GM13977 (cell line): ENCODE measurements at regions not wholly inside any gene's neighbourhood (a gene's known extent, or its start where the extent isn't known, plus 50 kb on each side); places are given as distances from the start of the nearest gene placed in this dataset.

Source experiments
- DNase-seq: peaks from one replicate; pipeline ENCODE4 v3.0.0; 2012; ENCODE audit warnings: low spot score
- CTCF ChIP-seq: IDR thresholded peaks from 2 replicates; pipeline ENCODE4 v1.5.1; 2012; ENCODE audit warnings: mild to moderate bottlenecking, control low read depth; ENCODE audit not compliant: insufficient read depth; ENCODE audit errors: extremely low read depth, missing control alignments
- in situ Hi-C: fragments of 300-500 bp; cut with MboI; formaldehyde crosslinking; loops from one replicate; pipeline ENCODE4 v1.12.0; 2022; ENCODE audit warnings: low sequenced_read_pairs, low pct_unique_long_range_greater_than_20kb, mixed read lengths, inconsistent platforms; ENCODE audit not compliant: unreplicated experiment

DNA sequence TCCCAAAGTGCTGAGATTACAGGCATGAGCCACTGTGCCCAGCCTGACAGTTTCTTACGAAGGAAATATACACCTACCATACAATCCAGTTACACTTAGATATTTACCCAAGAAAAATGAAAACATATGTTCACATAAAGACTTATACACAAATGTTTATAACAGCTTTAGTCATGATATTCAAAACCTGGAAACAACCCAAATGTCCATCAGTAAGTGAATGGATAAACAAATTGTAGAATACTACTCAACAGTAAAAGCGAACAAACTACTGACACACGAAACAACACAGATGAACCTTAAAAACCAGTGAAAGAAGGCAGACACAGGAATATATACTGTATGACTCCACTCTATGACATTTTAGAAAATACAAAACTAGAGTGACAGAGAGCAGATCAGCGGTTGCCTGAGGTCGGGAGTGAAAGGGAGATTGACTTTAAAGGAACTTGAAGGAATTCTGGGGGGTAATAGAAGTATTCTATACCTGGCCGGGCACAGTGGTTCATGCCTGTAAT lies 83.6 kb downstream of the SPRING1 start:
- TF ChIP-seq CTCF: no peak
- DNase-seq: no peak
- in situ Hi-C loops: no loop called here

GRCh38 chr12:116651089-116651488 lies 86.8 kb downstream of the SPRING1 start:
- no peak for TF ChIP-seq CTCF
- no peak for DNase-seq
- in situ Hi-C loops: no loop called here

GRCh38 chr12:116650585-116651087 lies 87.2 kb downstream of the SPRING1 start:
- TF ChIP-seq CTCF: no peak
- in situ Hi-C loops: no loop called here
- no peak for DNase-seq

DNA sequence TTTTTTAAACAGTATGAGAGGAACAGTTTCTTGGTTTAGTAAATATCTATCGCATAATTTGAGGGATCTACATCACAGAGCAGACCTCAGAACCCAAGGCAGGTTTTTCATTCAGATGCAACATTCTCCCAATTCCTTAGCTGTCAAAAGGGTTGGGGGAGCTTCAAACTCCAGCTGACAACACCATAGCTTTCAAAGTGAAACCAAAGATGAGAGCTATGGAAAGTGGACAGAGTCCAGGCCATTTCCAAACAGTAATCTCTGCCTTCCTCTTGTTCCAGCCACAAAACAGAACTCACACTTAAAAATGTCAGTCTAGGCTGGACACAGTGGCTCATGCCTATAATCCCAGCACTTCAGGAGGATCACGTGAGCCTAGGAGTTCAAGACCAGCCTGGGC lies 87.8 kb downstream of the SPRING1 start:
- DNase-seq: no peak
- in situ Hi-C loops: no loop called here
- no peak for TF ChIP-seq CTCF

GRCh38 chr12:116647813-116648212 lies 88.6 kb downstream of the MAP1LC3B2 start:
- TF ChIP-seq CTCF: no peak
- DNase-seq: no peak
- in situ Hi-C loops: no loop called here

GRCh38 chr12:116646901-116647300 lies 87.7 kb downstream of the MAP1LC3B2 start:
- in situ Hi-C loops: no loop called here
- no peak for DNase-seq
- no peak for TF ChIP-seq CTCF

- in situ Hi-C loops: no loop called here
- no peak for TF ChIP-seq CTCF
- no peak for DNase-seq
Observed at GRCh38 chr12:116644806-116645205, 85.6 kb downstream of the MAP1LC3B2 start.
